Ishikawa (cell line): ENCODE measurements at regions not wholly inside any gene's neighbourhood (a gene's known extent, or its start where the extent isn't known, plus 50 kb on each side); places are given as distances from the start of the nearest gene placed in this dataset.

Experiments
- CEBPB ChIP-seq: IDR thresholded peaks from 2 replicates; pipeline ENCODE4 v1.6.1; 2012
- CREB1 ChIP-seq: IDR thresholded peaks from 2 replicates; pipeline ENCODE4 v1.6.1; 2012; ENCODE audit warnings: low read depth
- EGR1 ChIP-seq: IDR thresholded peaks from 2 replicates; pipeline ENCODE4 v1.6.1; 2012
- EP300 ChIP-seq: IDR thresholded peaks from 2 replicates; pipeline ENCODE4 v1.6.1; 2012; ENCODE audit warnings: borderline replicate concordance
- FOXM1 ChIP-seq: IDR thresholded peaks from 2 replicates; pipeline ENCODE4 v1.6.1; 2012; ENCODE audit warnings: low read depth, borderline replicate concordance
- MAX ChIP-seq: IDR thresholded peaks from 2 replicates; pipeline ENCODE4 v1.6.1; 2012
- NFIC ChIP-seq: IDR thresholded peaks from 2 replicates; pipeline ENCODE4 v1.6.1; 2012
- RAD21 ChIP-seq: IDR thresholded peaks from 2 replicates; pipeline ENCODE4 v1.6.1; 2012; ENCODE audit warnings: low read depth
- REST ChIP-seq: IDR thresholded peaks from 2 replicates; pipeline ENCODE4 v1.6.1; 2012; ENCODE audit warnings: low read depth, mild to moderate bottlenecking
- TAF1 ChIP-seq: IDR thresholded peaks from 2 replicates; pipeline ENCODE4 v1.6.1; 2012; ENCODE audit warnings: low read depth, mild to moderate bottlenecking
- TEAD4 ChIP-seq: IDR thresholded peaks from 2 replicates; pipeline ENCODE4 v1.6.1; 2012
- USF1 ChIP-seq: IDR thresholded peaks from 2 replicates; pipeline ENCODE4 v1.6.1; 2012
- YY1 ChIP-seq: IDR thresholded peaks from 2 replicates; pipeline ENCODE4 v1.6.1; 2012; ENCODE audit warnings: low read depth
- ZBTB7A ChIP-seq: IDR thresholded peaks from 2 replicates; pipeline ENCODE4 v1.6.1; 2012; ENCODE audit warnings: low read depth

GRCh38 chr22:47396515-47396914 lies 634.1 kb downstream of the TBC1D22A start:
- TF ChIP-seq REST (no peak), TEAD4 (no peak), RAD21 (no peak), MAX (no peak), EGR1 (no peak), USF1 (no peak), YY1 (no peak), EP300 (no peak), CEBPB (no peak), ZBTB7A (no peak), CREB1 (no peak), TAF1 (no peak), FOXM1 (no peak), NFIC (no peak)
